Transverse colon (tissue), 4 donors: ENCODE measurements at regions not wholly inside any gene's neighbourhood (a gene's known extent, or its start where the extent isn't known, plus 50 kb on each side); places are given as distances from the start of the nearest gene placed in this dataset.

ENCODE experiments used
- DNase-seq: peaks from one replicate; pipeline ENCODE4 v3.0.0-alpha.2; 2019
- H3K27ac ChIP-seq, 4 donors: fragments of 200-600 bp; sonication (generic); 2 replicates each; pipeline ENCODE4 v1.5.1; 2016 to 2018; ENCODE audit warnings: inconsistent platforms in 4 of 4
- H3K27me3 ChIP-seq: fragments of 200-600 bp; sonication (generic); 2 replicates; pipeline ENCODE4 v1.5.1; 2017; ENCODE audit warnings: inconsistent platforms
- H3K36me3 ChIP-seq, 4 donors: fragments of 200-600 bp; sonication (generic); 2 replicates each; pipeline ENCODE4 v1.5.1; 2017 to 2019; ENCODE audit warnings: inconsistent platforms in 4 of 4
- H3K4me1 ChIP-seq, 4 donors: fragments of 200-600 bp; sonication (generic); 2 replicates each; pipeline ENCODE4 v1.5.1; 2017 to 2020; ENCODE audit warnings: inconsistent platforms in 4 of 4
- H3K4me3 ChIP-seq, 4 donors: fragments of 200-600 bp; sonication (generic); 1 replicate in 1 of 4; 2 replicates in 3 of 4; pipeline versions ENCODE4 v1.5.1 to v1.6.1; 2017 to 2019; ENCODE audit warnings: inconsistent platforms in 4 of 4
- H3K9me3 ChIP-seq, 2 donors: fragments of 200-600 bp; sonication (generic); 2 replicates each; pipeline ENCODE4 v1.5.1; 2017 to 2019; ENCODE audit warnings: inconsistent platforms in 2 of 2
- CTCF ChIP-seq, 5 experiments: fragments of 200-600 bp in 3 of 5; fragments of 450-650 bp in 2 of 5; sonication (generic) in 3 of 5; IDR thresholded peaks; 1 replicate in 2 of 5; 2 replicates in 3 of 5; pipeline ENCODE4 v1.5.1; 2016 to 2017; ENCODE audit warnings: antibody characterized with exemption in 5 of 5, inconsistent platforms in 3 of 5, mild to moderate bottlenecking in 2 of 5, moderate library complexity in 1 of 5
- EP300 ChIP-seq: sonication (generic); formaldehyde crosslinking; IDR thresholded peaks from one replicate; pipeline ENCODE4 v1.6.1; 2017; ENCODE audit warnings: antibody characterized with exemption, low read depth
- POLR2A ChIP-seq: fragments of 450-650 bp; IDR thresholded peaks from one replicate; pipeline ENCODE4 v1.6.1; 2016; ENCODE audit warnings: antibody characterized with exemption, mild to moderate bottlenecking, moderate library complexity
- POLR2AphosphoS5 ChIP-seq, 3 donors: sonication (generic); formaldehyde crosslinking; IDR thresholded peaks; one replicate each; pipeline ENCODE4 v1.6.1; 2016; ENCODE audit warnings: antibody characterized with exemption in 3 of 3
- WGBS, 2 donors: methylation state at CpG; one replicate each; pipeline ENCODE4 v1.1.5; 2018; ENCODE audit warnings: low coverage in 1 of 2; 5-methylcytosine and 5-hydroxymethylcytosine counted together
- in situ Hi-C, 4 donors: fragments of 200-750 bp; cut with MboI; loops; one replicate each; pipeline versions ENCODE4 v1.15.0 to v1.15.1; 2017; ENCODE audit warnings: low sequenced_read_pairs in 3 of 4, low pct_ligation_motif_present in 1 of 4, low pct_unique_long_range_greater_than_20kb in 1 of 4
- intact Hi-C: fragments of 100-400 bp; cut with DNase I; formaldehyde crosslinking; loops from one replicate; pipeline ENCODE4 v1.15.1; 2023; ENCODE audit warnings: low total_unique reads

- in situ Hi-C loops = no loop called here
- Histone ChIP-seq H3K9me3 (no peaks in the 10 kb centered on the region), H3K36me3 (no peaks in the 10 kb centered on the region), H3K27me3 (peaks cover 43% of the 10 kb centered on the region), H3K4me3 (no peak overlapping the region), H3K4me1 (no peaks in the 10 kb centered on the region), H3K27ac (no peak overlapping the region)
- intact Hi-C loops = no loop called here
- no peak for DNase-seq
- TF ChIP-seq POLR2A (no peak), CTCF (IDR thresholded peaks at IDR 0.05) (no peak), POLR2AphosphoS5 (IDR thresholded peaks at IDR 0.05) (no peak), EP300 (no peak)
- 82 to 93% methylated on average over 3 to 8 of the region's 8 CpGs for WGBS, 2 donors
Measured at GRCh38 chr1:47590523-47591225, 152.8 kb downstream of the FOXD2 start.

GRCh38 chr1:47591801-47592200 is 154.0 kb downstream of the FOXD2 start:
- no peak for DNase-seq
- Histone ChIP-seq H3K9me3 (no peaks in the 10 kb centered on the region), H3K4me3 (no peak overlapping the region), H3K27ac (no peak overlapping the region), H3K4me1 (no peaks in the 10 kb centered on the region), H3K27me3 (peaks cover 37% of the 10 kb centered on the region), H3K36me3 (no peaks in the 10 kb centered on the region)
- in situ Hi-C loops = no loop called here
- no peak for TF ChIP-seq EP300
- no peak for TF ChIP-seq POLR2A
- no peak for TF ChIP-seq POLR2AphosphoS5 (IDR thresholded peaks at IDR 0.05)
- TF ChIP-seq CTCF (IDR thresholded peaks at IDR 0.05) = no peak
- intact Hi-C loops = no loop called here
- 86 to 93% methylated on average over 4 to 7 of the region's 7 CpGs for WGBS, 2 donors

- no peaks in the 10 kb centered on the region for H3K36me3 ChIP-seq
- no peaks in the 10 kb centered on the region for H3K4me1 ChIP-seq
- H3K4me3 ChIP-seq = no peak overlapping the region
- 83% methylated on average over 14 of the region's 15 CpGs; no CpG with 5 or more reads in 1 of the 2 donors for WGBS, 2 donors
- in situ Hi-C loops (no loop called here), intact Hi-C loops (no loop called here)
- no peak for DNase-seq
- peaks cover 37% of the 10 kb centered on the region for H3K27me3 ChIP-seq
- H3K9me3 ChIP-seq = no peaks in the 10 kb centered on the region
- TF ChIP-seq EP300 (no peak), POLR2A (no peak), CTCF (IDR thresholded peaks at IDR 0.05) (no peak), POLR2AphosphoS5 (IDR thresholded peaks at IDR 0.05) (no peak)
- H3K27ac ChIP-seq = no peak overlapping the region
Measured at GRCh38 chr1:47592296-47593012, 154.6 kb downstream of the FOXD2 start.

GRCh38 chr1:47593013-47593568 is 155.2 kb downstream of the FOXD2 start:
- intact Hi-C loops (no loop called here), in situ Hi-C loops (no loop called here)
- Histone ChIP-seq H3K4me1 (no peaks in the 10 kb centered on the region), H3K9me3 (no peaks in the 10 kb centered on the region), H3K4me3 (peak overlapping the region in 1 of 4 donors; percentile 17), H3K36me3 (no peaks in the 10 kb centered on the region), H3K27me3 (peaks cover 37% of the 10 kb centered on the region), H3K27ac (no peak overlapping the region)
- WGBS, 2 donors = 31 to 40% methylated on average over 8 to 47 of the region's 47 CpGs
- no peak for DNase-seq
- TF ChIP-seq POLR2AphosphoS5 (IDR thresholded peaks at IDR 0.05) (no peak), EP300 (no peak), CTCF (IDR thresholded peaks at IDR 0.05) (no peak), POLR2A (no peak)
